ENCODE measurements at regions not wholly inside any gene's neighbourhood (a gene's known extent, or its start where the extent isn't known, plus 50 kb on each side); places are given as distances from the start of the nearest gene placed in this dataset.

- no peak for TF ChIP-seq ZNF425 (CRISPR knock-in tag; conservative IDR thresholded peaks at IDR 0.05)
- TF ChIP-seq CBFB (CRISPR knock-in tag; IDR thresholded peaks at IDR 0.05; ENCODE audit: low read depth), result no peak
- TF ChIP-seq ATF3 (CRISPR knock-in tag; conservative IDR thresholded peaks at IDR 0.05), result no peak
- no peak for TF ChIP-seq IRF2 (CRISPR knock-in tag; IDR thresholded peaks at IDR 0.05; ENCODE audit: borderline replicate concordance, low read depth)
- TF ChIP-seq SP1 (CRISPR knock-in tag; conservative IDR thresholded peaks at IDR 0.05), result no peak
- TF ChIP-seq, protein P1, sequence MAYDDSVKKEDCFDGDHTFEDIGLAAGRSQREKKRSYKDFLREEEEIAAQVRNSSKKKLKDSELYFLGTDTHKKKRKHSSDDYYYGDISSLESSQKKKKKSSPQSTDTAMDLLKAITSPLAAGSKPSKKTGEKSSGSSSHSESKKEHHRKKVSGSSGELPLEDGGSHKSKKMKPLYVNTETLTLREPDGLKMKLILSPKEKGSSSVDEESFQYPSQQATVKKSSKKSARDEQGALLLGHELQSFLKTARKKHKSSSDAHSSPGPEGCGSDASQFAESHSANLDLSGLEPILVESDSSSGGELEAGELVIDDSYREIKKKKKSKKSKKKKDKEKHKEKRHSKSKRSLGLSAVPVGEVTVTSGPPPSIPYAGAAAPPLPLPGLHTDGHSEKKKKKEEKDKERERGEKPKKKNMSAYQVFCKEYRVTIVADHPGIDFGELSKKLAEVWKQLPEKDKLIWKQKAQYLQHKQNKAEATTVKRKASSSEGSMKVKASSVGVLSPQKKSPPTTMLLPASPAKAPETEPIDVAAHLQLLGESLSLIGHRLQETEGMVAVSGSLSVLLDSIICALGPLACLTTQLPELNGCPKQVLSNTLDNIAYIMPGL (CRISPR knock-in tag; IDR thresholded peaks at IDR 0.05), result no peak
- TF ChIP-seq, protein P2, sequence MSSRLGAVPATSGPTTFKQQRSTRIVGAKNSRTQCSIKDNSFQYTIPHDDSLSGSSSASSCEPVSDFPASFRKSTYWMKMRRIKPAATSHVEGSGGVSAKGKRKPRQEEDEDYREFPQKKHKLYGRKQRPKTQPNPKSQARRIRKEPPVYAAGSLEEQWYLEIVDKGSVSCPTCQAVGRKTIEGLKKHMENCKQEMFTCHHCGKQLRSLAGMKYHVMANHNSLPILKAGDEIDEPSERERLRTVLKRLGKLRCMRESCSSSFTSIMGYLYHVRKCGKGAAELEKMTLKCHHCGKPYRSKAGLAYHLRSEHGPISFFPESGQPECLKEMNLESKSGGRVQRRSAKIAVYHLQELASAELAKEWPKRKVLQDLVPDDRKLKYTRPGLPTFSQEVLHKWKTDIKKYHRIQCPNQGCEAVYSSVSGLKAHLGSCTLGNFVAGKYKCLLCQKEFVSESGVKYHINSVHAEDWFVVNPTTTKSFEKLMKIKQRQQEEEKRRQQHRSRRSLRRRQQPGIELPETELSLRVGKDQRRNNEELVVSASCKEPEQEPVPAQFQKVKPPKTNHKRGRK (CRISPR knock-in tag; IDR thresholded peaks at IDR 0.05; ENCODE audit: borderline replicate concordance), result no peak
Measured at GRCh38 chr16:50463581-50464324, 84.4 kb upstream of the NKD1 start (continued).

DNA sequence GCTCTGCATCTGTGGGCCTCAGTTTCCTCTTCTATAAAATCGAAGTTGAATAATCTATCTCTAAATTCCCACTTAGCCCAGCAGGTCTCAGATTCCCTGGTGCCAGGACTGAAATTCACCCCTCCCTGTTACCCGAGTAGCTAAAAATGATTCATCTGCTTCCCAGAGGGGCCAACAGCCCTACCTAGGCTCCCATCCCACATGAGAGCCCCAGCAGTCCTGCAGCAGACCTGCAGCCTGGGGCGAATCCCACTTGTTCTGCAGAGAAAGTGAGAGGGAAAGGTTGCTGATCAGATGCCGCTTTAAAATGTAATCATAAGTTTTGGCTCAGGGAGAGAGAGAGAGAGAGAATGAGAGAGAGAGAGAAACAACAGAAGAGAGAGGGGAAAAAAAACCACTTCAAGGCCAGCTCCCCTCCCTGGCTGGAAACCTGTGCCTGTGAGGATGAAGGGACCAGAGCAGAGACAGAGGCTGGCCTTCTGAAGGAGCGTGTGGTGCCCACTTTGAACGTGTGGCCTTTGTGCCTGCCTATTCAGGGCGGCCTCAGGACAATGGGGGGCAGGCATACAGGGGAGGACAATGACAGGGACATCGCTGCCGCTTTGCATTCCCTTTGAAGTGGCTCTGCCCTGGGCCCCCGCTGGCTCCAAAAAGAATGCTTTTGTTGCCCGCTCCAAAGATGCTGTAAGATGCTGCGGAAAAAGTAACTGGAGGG lies 85.2 kb upstream of the NKD1 start:
- ChIA-PET POLR2A (no interaction called here), CTCF (interaction anchor here (0.7 to 1.6 kb wide), 8 partner anchors 9 to 343 kb away, joined by 3 to 6 read pairs (median 3); no protein-coding TSS in a partner anchor)
- Mint-ChIP-seq H3K27ac (no peak overlapping the region), H3K4me1 (peaks cover 68% of the 10 kb centered on the region), H3K27me3 (ENCODE audit: low read depth) (peaks cover 53% of the 10 kb centered on the region), H3K4me3 (no peak overlapping the region; the same call in 1 of the 2 replicates), H3K9me3 (no peaks in the 10 kb centered on the region), H3K36me3 (no peaks in the 10 kb centered on the region)
- ATAC-seq (no peak; the same call in 1 of the 2 replicates), DNase-seq (ENCODE audit: low spot score) (peak; percentile 31)
- TF ChIP-seq ZNF416 (CRISPR knock-in tag; IDR thresholded peaks at IDR 0.05) (no peak), CTCF (IDR thresholded peaks at IDR 0.05) (no peak), ATF3 (CRISPR knock-in tag; conservative IDR thresholded peaks at IDR 0.05) (no peak), MXD4 (CRISPR knock-in tag; IDR thresholded peaks at IDR 0.05; ENCODE audit: borderline replicate concordance) (no peak)
- TF ChIP-seq, protein P3, sequence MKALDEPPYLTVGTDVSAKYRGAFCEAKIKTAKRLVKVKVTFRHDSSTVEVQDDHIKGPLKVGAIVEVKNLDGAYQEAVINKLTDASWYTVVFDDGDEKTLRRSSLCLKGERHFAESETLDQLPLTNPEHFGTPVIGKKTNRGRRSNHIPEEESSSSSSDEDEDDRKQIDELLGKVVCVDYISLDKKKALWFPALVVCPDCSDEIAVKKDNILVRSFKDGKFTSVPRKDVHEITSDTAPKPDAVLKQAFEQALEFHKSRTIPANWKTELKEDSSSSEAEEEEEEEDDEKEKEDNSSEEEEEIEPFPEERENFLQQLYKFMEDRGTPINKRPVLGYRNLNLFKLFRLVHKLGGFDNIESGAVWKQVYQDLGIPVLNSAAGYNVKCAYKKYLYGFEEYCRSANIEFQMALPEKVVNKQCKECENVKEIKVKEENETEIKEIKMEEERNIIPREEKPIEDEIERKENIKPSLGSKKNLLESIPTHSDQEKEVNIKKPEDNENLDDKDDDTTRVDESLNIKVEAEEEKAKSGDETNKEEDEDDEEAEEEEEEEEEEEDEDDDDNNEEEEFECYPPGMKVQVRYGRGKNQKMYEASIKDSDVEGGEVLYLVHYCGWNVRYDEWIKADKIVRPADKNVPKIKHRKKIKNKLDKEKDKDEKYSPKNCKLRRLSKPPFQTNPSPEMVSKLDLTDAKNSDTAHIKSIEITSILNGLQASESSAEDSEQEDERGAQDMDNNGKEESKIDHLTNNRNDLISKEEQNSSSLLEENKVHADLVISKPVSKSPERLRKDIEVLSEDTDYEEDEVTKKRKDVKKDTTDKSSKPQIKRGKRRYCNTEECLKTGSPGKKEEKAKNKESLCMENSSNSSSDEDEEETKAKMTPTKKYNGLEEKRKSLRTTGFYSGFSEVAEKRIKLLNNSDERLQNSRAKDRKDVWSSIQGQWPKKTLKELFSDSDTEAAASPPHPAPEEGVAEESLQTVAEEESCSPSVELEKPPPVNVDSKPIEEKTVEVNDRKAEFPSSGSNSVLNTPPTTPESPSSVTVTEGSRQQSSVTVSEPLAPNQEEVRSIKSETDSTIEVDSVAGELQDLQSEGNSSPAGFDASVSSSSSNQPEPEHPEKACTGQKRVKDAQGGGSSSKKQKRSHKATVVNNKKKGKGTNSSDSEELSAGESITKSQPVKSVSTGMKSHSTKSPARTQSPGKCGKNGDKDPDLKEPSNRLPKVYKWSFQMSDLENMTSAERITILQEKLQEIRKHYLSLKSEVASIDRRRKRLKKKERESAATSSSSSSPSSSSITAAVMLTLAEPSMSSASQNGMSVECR (CRISPR knock-in tag; IDR thresholded peaks at IDR 0.05; ENCODE audit: borderline replicate concordance), result no peak
- TF ChIP-seq, protein P1 (CRISPR knock-in tag; IDR thresholded peaks at IDR 0.05), result no peak

Data from WTC11 (cell line).